ENCODE measurements at regions not wholly inside any gene's neighbourhood (a gene's known extent, or its start where the extent isn't known, plus 50 kb on each side); places are given as distances from the start of the nearest gene placed in this dataset.

- no peak for TF ChIP-seq CTCF (IDR thresholded peaks at IDR 0.05; ENCODE audit: partially characterized antibody, unreplicated experiment)
- H3K36me3 Mint-ChIP-seq (ENCODE audit: unreplicated experiment), result no peaks in the 10 kb centered on the region
- no peaks in the 10 kb centered on the region for H3K4me1 Mint-ChIP-seq (ENCODE audit: low read depth, unreplicated experiment)
- peaks cover 2% of the 10 kb centered on the region for H3K27me3 Mint-ChIP-seq (ENCODE audit: unreplicated experiment)
- no peaks in the 10 kb centered on the region for H3K9me3 Mint-ChIP-seq (ENCODE audit: unreplicated experiment)
- no peak overlapping the region for H3K27ac Mint-ChIP-seq (ENCODE audit: unreplicated experiment)
- H3K4me3 Mint-ChIP-seq (ENCODE audit: unreplicated experiment), result no peak overlapping the region
- DNase-seq, result no peak
Measured at GRCh38 chrX:42129022-42129940, 205.9 kb upstream of the CASK start.

- Mint-ChIP-seq H3K27ac (ENCODE audit: unreplicated experiment) (no peak overlapping the region), H3K27me3 (ENCODE audit: unreplicated experiment) (peaks cover 2% of the 10 kb centered on the region), H3K9me3 (ENCODE audit: unreplicated experiment) (no peaks in the 10 kb centered on the region), H3K4me1 (ENCODE audit: low read depth, unreplicated experiment) (no peaks in the 10 kb centered on the region), H3K36me3 (ENCODE audit: unreplicated experiment) (no peaks in the 10 kb centered on the region), H3K4me3 (ENCODE audit: unreplicated experiment) (no peak overlapping the region)
- DNase-seq, result no peak
- no peak for TF ChIP-seq CTCF (IDR thresholded peaks at IDR 0.05; ENCODE audit: partially characterized antibody, unreplicated experiment)
Measured at GRCh38 chrX:42128587-42128986, 205.2 kb upstream of the CASK start.

- Mint-ChIP-seq H3K27me3 (ENCODE audit: unreplicated experiment) (peaks cover 2% of the 10 kb centered on the region), H3K4me1 (ENCODE audit: low read depth, unreplicated experiment) (no peaks in the 10 kb centered on the region), H3K9me3 (ENCODE audit: unreplicated experiment) (no peaks in the 10 kb centered on the region), H3K4me3 (ENCODE audit: unreplicated experiment) (no peak overlapping the region), H3K27ac (ENCODE audit: unreplicated experiment) (no peak overlapping the region), H3K36me3 (ENCODE audit: unreplicated experiment) (no peaks in the 10 kb centered on the region)
- no peak for TF ChIP-seq CTCF (IDR thresholded peaks at IDR 0.05; ENCODE audit: partially characterized antibody, unreplicated experiment)
- DNase-seq, result no peak
Measured at GRCh38 chrX:42128020-42128419, 204.7 kb upstream of the CASK start.

DNA sequence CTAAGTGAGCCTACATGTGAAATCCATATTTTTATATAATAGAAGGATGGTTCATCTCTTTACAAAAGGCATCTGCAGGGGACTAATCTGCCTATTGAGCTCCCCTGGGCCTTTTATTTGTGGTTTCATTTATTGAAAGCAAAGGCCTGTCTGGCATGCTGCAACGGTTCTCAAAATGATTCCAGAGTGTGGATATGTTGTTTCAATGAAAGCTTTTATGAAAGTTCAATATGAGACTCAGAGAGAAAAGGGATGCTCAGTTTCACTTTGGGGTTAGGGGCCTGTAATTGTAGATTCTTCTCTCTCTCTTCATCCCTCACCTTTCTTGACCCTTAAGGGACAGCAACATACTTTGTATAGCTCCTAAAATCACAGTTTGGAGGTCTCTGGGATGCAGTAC lies 204.2 kb upstream of the CASK start:
- Mint-ChIP-seq H3K9me3 (ENCODE audit: unreplicated experiment) (no peaks in the 10 kb centered on the region), H3K27ac (ENCODE audit: unreplicated experiment) (no peak overlapping the region), H3K27me3 (ENCODE audit: unreplicated experiment) (peaks cover 2% of the 10 kb centered on the region), H3K36me3 (ENCODE audit: unreplicated experiment) (no peaks in the 10 kb centered on the region), H3K4me3 (ENCODE audit: unreplicated experiment) (no peak overlapping the region), H3K4me1 (ENCODE audit: low read depth, unreplicated experiment) (no peaks in the 10 kb centered on the region)
- no peak for TF ChIP-seq CTCF (IDR thresholded peaks at IDR 0.05; ENCODE audit: partially characterized antibody, unreplicated experiment)
- DNase-seq, result no peak

DNA sequence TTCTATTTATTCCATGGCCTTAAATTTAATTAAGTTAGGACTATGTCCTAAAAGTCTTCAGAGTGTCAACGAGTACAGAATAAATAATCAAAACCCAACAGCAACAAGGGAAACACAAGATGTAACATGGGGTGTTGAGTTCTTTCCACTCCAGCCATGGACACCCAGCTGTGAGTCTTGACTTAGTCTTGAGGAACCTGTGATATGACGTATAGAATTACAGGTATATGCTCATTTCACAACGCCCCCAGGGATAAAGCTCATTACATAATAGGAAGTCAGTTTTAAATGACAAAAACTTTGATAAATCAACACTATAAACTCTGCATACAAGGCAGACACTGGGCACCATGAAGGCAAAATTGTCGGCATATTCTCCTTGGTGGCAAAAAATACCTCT lies 200.0 kb upstream of the CASK start:
- no peak for DNase-seq
- Mint-ChIP-seq H3K4me1 (ENCODE audit: low read depth, unreplicated experiment) (peaks cover 5% of the 10 kb centered on the region), H3K9me3 (ENCODE audit: unreplicated experiment) (no peaks in the 10 kb centered on the region), H3K27me3 (ENCODE audit: unreplicated experiment) (no peaks in the 10 kb centered on the region), H3K36me3 (ENCODE audit: unreplicated experiment) (no peaks in the 10 kb centered on the region), H3K27ac (ENCODE audit: unreplicated experiment) (no peak overlapping the region), H3K4me3 (ENCODE audit: unreplicated experiment) (no peak overlapping the region)
- no peak for TF ChIP-seq CTCF (IDR thresholded peaks at IDR 0.05; ENCODE audit: partially characterized antibody, unreplicated experiment)
